ENCODE measurements at regions not wholly inside any gene's neighbourhood (a gene's known extent, or its start where the extent isn't known, plus 50 kb on each side); places are given as distances from the start of the nearest gene placed in this dataset.

DNA sequence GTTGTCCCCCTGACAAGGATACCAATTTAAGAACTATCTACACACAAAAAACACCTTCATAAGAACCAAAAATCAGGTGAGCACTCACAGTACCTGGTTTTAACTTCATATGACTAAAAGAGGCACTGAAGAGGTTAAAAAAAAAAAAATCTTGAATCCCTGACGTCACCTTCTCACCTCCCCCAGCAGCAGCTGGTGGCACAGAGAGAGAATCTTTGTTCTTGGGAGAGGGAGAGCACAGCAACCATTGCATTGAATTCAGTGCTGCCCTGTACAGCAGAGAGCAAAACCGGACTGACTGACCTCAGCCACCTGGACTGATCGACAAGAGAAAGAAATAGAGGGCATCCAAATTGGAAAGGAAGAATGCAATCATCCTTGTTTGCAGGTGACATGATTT is 566.0 kb downstream of the TMX3 start:
- no peak for TF ChIP-seq POLR2A (IDR thresholded peaks at IDR 0.05)
- TF ChIP-seq, protein P1, sequence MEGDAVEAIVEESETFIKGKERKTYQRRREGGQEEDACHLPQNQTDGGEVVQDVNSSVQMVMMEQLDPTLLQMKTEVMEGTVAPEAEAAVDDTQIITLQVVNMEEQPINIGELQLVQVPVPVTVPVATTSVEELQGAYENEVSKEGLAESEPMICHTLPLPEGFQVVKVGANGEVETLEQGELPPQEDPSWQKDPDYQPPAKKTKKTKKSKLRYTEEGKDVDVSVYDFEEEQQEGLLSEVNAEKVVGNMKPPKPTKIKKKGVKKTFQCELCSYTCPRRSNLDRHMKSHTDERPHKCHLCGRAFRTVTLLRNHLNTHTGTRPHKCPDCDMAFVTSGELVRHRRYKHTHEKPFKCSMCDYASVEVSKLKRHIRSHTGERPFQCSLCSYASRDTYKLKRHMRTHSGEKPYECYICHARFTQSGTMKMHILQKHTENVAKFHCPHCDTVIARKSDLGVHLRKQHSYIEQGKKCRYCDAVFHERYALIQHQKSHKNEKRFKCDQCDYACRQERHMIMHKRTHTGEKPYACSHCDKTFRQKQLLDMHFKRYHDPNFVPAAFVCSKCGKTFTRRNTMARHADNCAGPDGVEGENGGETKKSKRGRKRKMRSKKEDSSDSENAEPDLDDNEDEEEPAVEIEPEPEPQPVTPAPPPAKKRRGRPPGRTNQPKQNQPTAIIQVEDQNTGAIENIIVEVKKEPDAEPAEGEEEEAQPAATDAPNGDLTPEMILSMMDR (IDR thresholded peaks at IDR 0.05), result no peak

Data from Peyer's patch (tissue), 4 donors.